ENCODE measurements at regions not wholly inside any gene's neighbourhood (a gene's known extent, or its start where the extent isn't known, plus 50 kb on each side); places are given as distances from the start of the nearest gene placed in this dataset.

- TF ChIP-seq POLR2A (IDR thresholded peaks at IDR 0.05; ENCODE audit: low read depth, low read length), result no peak
- TF ChIP-seq TAF1 (IDR thresholded peaks at IDR 0.05; ENCODE audit: low read depth, low read length), result no peak
- TF ChIP-seq SPI1 (IDR thresholded peaks at IDR 0.05; ENCODE audit: low read depth, low read length), result no peak
- TF ChIP-seq POU2F2 (IDR thresholded peaks at IDR 0.05; ENCODE audit: low read depth, low read length), result no peak
These were observed 260.2 kb downstream of the XPNPEP1 start for GRCh38 chr10:109663122-109663521.
